ENCODE measurements at regions not wholly inside any gene's neighbourhood (a gene's known extent, or its start where the extent isn't known, plus 50 kb on each side); places are given as distances from the start of the nearest gene placed in this dataset.

- TF ChIP-seq, protein P1, sequence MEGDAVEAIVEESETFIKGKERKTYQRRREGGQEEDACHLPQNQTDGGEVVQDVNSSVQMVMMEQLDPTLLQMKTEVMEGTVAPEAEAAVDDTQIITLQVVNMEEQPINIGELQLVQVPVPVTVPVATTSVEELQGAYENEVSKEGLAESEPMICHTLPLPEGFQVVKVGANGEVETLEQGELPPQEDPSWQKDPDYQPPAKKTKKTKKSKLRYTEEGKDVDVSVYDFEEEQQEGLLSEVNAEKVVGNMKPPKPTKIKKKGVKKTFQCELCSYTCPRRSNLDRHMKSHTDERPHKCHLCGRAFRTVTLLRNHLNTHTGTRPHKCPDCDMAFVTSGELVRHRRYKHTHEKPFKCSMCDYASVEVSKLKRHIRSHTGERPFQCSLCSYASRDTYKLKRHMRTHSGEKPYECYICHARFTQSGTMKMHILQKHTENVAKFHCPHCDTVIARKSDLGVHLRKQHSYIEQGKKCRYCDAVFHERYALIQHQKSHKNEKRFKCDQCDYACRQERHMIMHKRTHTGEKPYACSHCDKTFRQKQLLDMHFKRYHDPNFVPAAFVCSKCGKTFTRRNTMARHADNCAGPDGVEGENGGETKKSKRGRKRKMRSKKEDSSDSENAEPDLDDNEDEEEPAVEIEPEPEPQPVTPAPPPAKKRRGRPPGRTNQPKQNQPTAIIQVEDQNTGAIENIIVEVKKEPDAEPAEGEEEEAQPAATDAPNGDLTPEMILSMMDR (IDR thresholded peaks at IDR 0.05; ENCODE audit: insufficient read depth, low read depth, low read length, missing control alignments) = no peak
- no peak for DNase-seq (ENCODE audit: low read depth)
- no peak overlapping the region for H3K4me3 ChIP-seq (ENCODE audit: low read length)
Observed at GRCh38 chr22:48806227-48806781, 1021.4 kb downstream of the BRD1 start.

GRCh38 chr22:48805516-48805915 is 1022.2 kb downstream of the BRD1 start:
- TF ChIP-seq, protein P1 (IDR thresholded peaks at IDR 0.05; ENCODE audit: insufficient read depth, low read depth, low read length, missing control alignments) = no peak
- no peak for DNase-seq (ENCODE audit: low read depth)
- no peak overlapping the region for H3K4me3 ChIP-seq (ENCODE audit: low read length)

- no peak overlapping the region for H3K4me3 ChIP-seq (ENCODE audit: low read length)
- TF ChIP-seq, protein P1 (IDR thresholded peaks at IDR 0.05; ENCODE audit: insufficient read depth, low read depth, low read length, missing control alignments) = no peak
- DNase-seq (ENCODE audit: low read depth) = no peak
Observed at GRCh38 chr22:48804811-48805301, 1022.8 kb downstream of the BRD1 start.

DNA sequence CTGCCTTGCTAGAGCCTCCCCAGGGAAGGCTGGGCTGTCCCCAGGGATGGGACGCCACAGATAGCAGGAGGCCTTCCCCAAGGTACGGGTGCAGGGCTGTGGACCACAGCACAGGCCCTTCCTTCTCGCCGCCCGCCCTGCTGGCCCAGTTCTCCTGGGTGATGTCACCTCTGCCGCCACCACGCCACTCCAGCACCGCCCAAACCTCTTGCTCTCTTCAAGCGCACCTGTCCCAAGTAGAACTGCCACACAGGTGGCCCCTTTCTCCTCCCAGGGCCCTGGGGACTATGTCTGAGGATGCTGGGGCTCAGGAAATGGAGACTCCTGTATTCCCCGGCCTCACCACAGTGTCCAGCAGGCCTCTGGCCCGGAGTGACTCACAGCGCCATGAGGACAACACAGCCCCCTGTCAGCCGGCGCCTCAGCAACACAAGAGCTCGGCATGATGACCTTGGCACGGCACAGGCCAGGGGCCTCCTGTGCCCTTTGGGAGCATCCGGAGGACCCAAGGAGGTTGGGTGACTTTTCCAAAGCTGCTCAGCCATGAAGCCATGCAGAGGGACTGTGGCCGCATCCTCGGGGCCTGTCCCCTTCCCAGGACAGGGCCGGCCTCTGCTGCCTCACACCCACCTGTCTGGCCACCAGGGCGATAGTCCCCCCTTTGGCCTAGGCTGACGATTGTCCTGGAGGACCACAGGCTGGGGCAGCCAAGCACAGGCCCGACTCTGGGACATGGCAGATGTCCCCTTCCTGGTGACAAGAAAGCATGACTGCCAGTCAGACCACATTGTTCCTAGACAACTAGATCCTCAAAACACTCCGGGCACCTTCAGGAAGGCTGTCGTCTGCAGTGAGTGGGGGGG is 1023.5 kb downstream of the BRD1 start:
- TF ChIP-seq, protein P1 (IDR thresholded peaks at IDR 0.05; ENCODE audit: insufficient read depth, low read depth, low read length, missing control alignments) = no peak
- H3K4me3 ChIP-seq (ENCODE audit: low read length) = no peak overlapping the region
- DNase-seq (ENCODE audit: low read depth) = no peak

- H3K4me3 ChIP-seq (ENCODE audit: low read length) = no peak overlapping the region
- TF ChIP-seq, protein P1 (IDR thresholded peaks at IDR 0.05; ENCODE audit: insufficient read depth, low read depth, low read length, missing control alignments) = no peak
- DNase-seq (ENCODE audit: low read depth) = no peak
Observed at GRCh38 chr22:48803171-48803947, 1024.3 kb downstream of the BRD1 start.

DNA sequence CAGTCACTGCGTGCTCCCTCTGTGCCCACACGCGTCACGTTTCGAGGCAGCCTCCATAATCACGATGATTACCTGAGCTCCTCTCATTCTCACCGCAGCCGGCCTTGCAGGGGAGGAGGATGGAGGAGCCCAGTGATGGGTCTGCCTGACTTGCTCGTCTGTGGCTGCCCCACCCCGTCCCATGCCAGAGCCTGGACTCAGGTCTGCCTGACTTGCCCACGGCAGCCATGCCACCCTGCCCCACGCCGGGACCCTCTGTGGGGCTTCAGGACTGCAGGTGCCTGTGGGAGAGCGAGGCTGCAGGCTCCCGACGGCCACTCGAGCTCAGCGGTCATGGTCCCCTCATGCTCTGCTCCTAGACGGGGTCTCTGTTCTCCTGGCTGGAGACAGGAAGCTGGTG is 1025.1 kb downstream of the BRD1 start:
- TF ChIP-seq, protein P1 (IDR thresholded peaks at IDR 0.05; ENCODE audit: insufficient read depth, low read depth, low read length, missing control alignments) = no peak
- no peak for DNase-seq (ENCODE audit: low read depth)
- no peak overlapping the region for H3K4me3 ChIP-seq (ENCODE audit: low read length)

Measured in epithelial cell of esophagus (primary cell).